Common myeloid progenitor, CD34-positive (primary cell): ENCODE measurements at regions not wholly inside any gene's neighbourhood (a gene's known extent, or its start where the extent isn't known, plus 50 kb on each side); places are given as distances from the start of the nearest gene placed in this dataset.

Source experiments
- CTCF ChIA-PET: fragments of 350-600 bp; sonication (Branson Sonifier 250); formaldehyde crosslinking; loops from one replicate; lab custom pipeline; 2021; ENCODE audit warnings: antibody characterized with exemption; lab: Charles Lee
- POLR2A ChIA-PET: fragments of 350-600 bp; sonication (Branson Sonifier 250); formaldehyde crosslinking; loops from one replicate; lab custom pipeline; 2021; ENCODE audit warnings: antibody characterized with exemption; lab: Charles Lee
- DNase-seq, 3 donors: peaks; one replicate each; pipeline versions ENCODE4 v3.0.0 to v3.0.0-alpha.2; 2013
- H3K27ac ChIP-seq, 2 experiments: 1 replicate in 1 of 2; 2 replicates in 1 of 2; pipeline ENCODE4 v1.7.0; 2013; ENCODE audit warnings: inconsistent platforms in 2 of 2, low read length in 2 of 2, mild to moderate bottlenecking in 2 of 2, low read depth in 1 of 2, moderate library complexity in 1 of 2; ENCODE audit not compliant: severe bottlenecking in 2 of 2, insufficient read depth in 1 of 2, poor library complexity in 1 of 2
- H3K27me3 ChIP-seq, 5 experiments: replicated peaks in 2 of 5; 1 replicate in 3 of 5; 2 replicates in 2 of 5; pipeline versions ENCODE4 v1.6.1 to v1.7.0; 2013; ENCODE audit warnings: low read length in 4 of 5, mild to moderate bottlenecking in 2 of 5, moderate library complexity in 2 of 5, inconsistent platforms in 1 of 5; ENCODE audit not compliant: insufficient read depth in 5 of 5, control insufficient read depth in 4 of 5
- H3K36me3 ChIP-seq, 4 experiments: 1 replicate in 2 of 4; 2 replicates in 2 of 4; pipeline versions ENCODE4 v1.6.1 to v1.7.0; 2013; ENCODE audit warnings: low read length in 3 of 4, control low read depth in 1 of 4, mild to moderate bottlenecking in 1 of 4; ENCODE audit not compliant: control insufficient read depth in 4 of 4, insufficient read depth in 4 of 4
- H3K4me1 ChIP-seq, 4 experiments: 1 replicate in 3 of 4; 2 replicates in 1 of 4; pipeline versions ENCODE4 v1.6.1 to v1.7.1; 2013; ENCODE audit warnings: low read length in 3 of 4, mild to moderate bottlenecking in 3 of 4, control low read depth in 1 of 4, inconsistent platforms in 1 of 4, moderate library complexity in 1 of 4; ENCODE audit not compliant: control insufficient read depth in 4 of 4, insufficient read depth in 4 of 4; ENCODE audit errors: control extremely low read depth in 1 of 4
- H3K4me3 ChIP-seq, 7 experiments: 1 replicate in 4 of 7; 2 replicates in 3 of 7; pipeline versions ENCODE4 v1.5.1 to v1.7.0; 2013; ENCODE audit warnings: mild to moderate bottlenecking in 7 of 7, low read length in 6 of 7, moderate library complexity in 6 of 7, inconsistent platforms in 2 of 7, low read depth in 2 of 7, control low read depth in 1 of 7; ENCODE audit not compliant: insufficient read depth in 4 of 7, control insufficient read depth in 1 of 7; ENCODE audit errors: extremely low read depth in 1 of 7
- H3K9me3 ChIP-seq, 5 experiments: 1 replicate in 4 of 5; 2 replicates in 1 of 5; pipeline versions ENCODE4 v1.6.1 to v1.7.1; 2013; ENCODE audit warnings: low read length in 4 of 5, mild to moderate bottlenecking in 2 of 5, inconsistent platforms in 1 of 5, low read depth in 1 of 5, moderate library complexity in 1 of 5; ENCODE audit not compliant: control insufficient read depth in 4 of 5, insufficient read depth in 2 of 5; ENCODE audit errors: control extremely low read depth in 1 of 5
- WGBS: methylation state at CpG from one replicate; pipeline ENCODE4 v1.1.5; 2013; ENCODE audit not compliant: insufficient coverage; 5-methylcytosine and 5-hydroxymethylcytosine counted together

DNA sequence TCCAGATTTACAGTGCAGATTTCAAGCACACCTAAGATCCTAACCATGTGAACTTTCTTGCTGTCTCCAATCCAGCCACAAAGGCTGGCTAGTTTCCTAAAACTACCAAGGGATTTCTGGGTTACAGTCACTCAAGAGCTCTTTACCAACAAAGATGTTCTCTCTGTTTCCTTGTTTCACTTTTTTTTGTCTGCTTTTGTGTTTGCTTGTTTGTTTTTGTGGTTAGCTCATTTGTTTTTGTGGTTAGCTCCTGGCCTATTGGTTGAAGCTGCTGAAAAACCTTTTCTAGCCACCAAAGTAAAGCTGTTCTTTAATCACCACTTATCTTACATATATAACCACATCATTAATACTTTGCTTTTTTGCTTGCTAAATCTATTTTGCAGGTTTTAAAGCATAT, 642.5 kb upstream of the GALNTL6 start:
- H3K4me1 ChIP-seq, result no peaks in the 10 kb centered on the region
- H3K4me3 ChIP-seq, result no peak overlapping the region
- no peaks in the 10 kb centered on the region for H3K36me3 ChIP-seq
- no peak overlapping the region for H3K27ac ChIP-seq
- ChIA-PET CTCF (no interaction called here), POLR2A (no interaction called here)
- no peak for DNase-seq
- H3K9me3 ChIP-seq, result peaks cover 2 to 23% (median 6%) of the 10 kb centered on the region in 5 experiments
- no peaks in the 10 kb centered on the region for H3K27me3 ChIP-seq

DNA sequence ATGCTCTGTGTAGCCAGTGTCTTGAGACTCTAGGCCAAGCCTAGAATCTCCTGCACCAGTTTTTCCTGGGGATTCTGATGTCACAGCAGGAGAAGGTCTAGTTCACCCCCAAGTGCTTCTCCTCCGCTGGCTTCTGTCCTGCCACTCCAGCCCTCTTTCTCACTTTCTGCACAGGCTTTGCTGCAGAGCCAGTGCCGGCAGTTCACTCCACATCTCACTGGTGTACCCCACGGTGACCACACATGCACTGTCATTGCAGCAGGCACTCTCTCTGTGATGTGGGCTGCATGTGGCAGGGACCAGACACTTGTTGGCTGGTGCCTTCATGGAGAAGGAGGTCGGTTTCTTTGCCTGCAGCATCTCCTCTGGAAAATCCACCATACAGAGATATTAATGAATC, 643.8 kb upstream of the GALNTL6 start:
- H3K36me3 ChIP-seq, result no peaks in the 10 kb centered on the region
- 88% methylated on average over 4 of the region's 4 CpGs for WGBS
- H3K4me1 ChIP-seq, result no peaks in the 10 kb centered on the region
- no peak overlapping the region for H3K4me3 ChIP-seq
- no peak for DNase-seq
- POLR2A ChIA-PET, result no interaction called here
- CTCF ChIA-PET, result no interaction called here
- no peaks in the 10 kb centered on the region for H3K27me3 ChIP-seq
- peaks cover 2 to 23% (median 6%) of the 10 kb centered on the region in 5 experiments for H3K9me3 ChIP-seq
- no peak overlapping the region for H3K27ac ChIP-seq

DNA sequence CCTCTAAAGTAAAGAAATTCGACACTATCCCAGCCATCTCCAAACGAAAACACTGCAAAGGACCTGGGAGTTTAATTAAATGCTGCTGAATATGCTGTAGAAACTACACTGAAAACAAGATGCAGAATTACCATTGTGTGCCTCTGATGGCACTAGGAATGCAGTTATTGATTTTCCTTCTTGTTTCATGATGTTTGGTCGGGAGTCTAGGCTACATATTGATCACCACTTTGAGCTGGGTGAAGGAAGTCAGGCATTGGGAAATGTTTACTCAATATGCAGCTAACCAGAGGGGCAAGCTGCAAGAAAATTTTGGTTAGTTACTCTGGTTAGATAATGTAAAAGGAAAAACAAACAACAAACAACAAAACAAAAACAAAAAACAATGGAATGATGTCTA, 650.7 kb upstream of the GALNTL6 start:
- 100% methylated on average over 1 of the region's 3 CpGs for WGBS
- CTCF ChIA-PET, result no interaction called here
- Histone ChIP-seq H3K27ac (no peak overlapping the region), H3K27me3 (no peaks in the 10 kb centered on the region), H3K36me3 (no peaks in the 10 kb centered on the region), H3K4me1 (peaks cover 0 to 2% (median 0%) of the 10 kb centered on the region in 4 experiments), H3K9me3 (peaks cover 0 to 6% (median under 1%) of the 10 kb centered on the region in 5 experiments), H3K4me3 (no peak overlapping the region)
- no peak for DNase-seq
- POLR2A ChIA-PET, result no interaction called here

DNA sequence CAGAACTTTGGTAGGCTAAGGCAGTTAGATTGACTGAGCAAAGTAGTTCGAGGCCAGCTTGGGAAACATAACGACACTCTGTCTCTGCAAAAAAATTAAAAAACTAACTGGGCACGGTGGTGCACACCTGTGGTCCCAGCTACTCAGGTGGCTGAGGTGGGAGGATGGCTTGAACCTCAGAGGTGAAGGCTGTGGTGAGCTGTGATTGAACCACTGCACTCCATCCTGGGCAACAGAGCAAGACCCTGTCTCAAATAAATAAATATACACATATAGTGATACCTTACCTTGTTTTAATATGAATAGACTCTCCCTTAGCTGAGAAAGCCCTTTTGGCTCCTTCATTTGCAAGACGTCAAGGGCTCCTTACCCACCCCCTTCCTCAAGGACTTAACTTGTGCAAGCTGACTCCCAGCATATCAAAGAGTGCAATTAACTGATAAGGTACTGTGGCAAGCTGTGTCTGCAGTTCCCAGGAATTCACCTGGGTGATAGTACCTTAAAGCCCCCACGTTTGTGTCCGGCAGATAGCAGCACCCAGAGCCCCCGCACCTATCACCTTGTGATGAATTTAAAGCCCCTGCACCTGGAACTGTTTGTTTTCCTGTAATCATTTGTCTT, 655.6 kb upstream of the GALNTL6 start:
- WGBS, result 93% methylated on average over 7 of the region's 7 CpGs
- H3K36me3 ChIP-seq, result no peaks in the 10 kb centered on the region
- POLR2A ChIA-PET, result no interaction called here
- DNase-seq, result no peak
- H3K4me3 ChIP-seq, result no peak overlapping the region
- H3K4me1 ChIP-seq, result peaks cover 0 to 2% (median 0%) of the 10 kb centered on the region in 4 experiments
- no peaks in the 10 kb centered on the region for H3K9me3 ChIP-seq
- CTCF ChIA-PET, result interaction anchor here (1.0 kb wide), 1 partner anchor 21 kb away, joined by 3 read pairs; no protein-coding TSS in a partner anchor
- H3K27me3 ChIP-seq, result no peaks in the 10 kb centered on the region
- H3K27ac ChIP-seq, result no peak overlapping the region

DNA sequence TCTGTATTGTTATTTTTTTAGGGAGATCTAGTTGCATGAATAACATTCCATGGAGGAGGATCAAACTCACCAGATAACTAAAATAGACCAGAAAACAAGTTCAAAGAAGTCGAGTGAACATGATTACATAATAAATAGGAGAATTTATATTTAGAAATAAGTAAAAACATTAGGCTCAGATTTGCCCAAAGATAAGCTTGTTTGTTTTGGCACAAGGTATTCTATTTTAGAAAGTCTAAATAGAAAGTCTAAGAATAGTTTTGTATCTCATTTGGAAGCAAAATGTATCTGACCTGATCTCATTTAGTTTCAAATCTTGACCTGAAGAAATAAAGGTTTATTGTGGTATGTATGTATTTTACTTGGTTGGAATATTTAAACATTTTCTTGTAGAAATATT, 670.6 kb upstream of the GALNTL6 start:
- no peak for DNase-seq
- H3K36me3 ChIP-seq, result no peaks in the 10 kb centered on the region
- H3K4me3 ChIP-seq, result no peak overlapping the region
- CTCF ChIA-PET, result no interaction called here
- H3K27me3 ChIP-seq, result no peaks in the 10 kb centered on the region
- no peaks in the 10 kb centered on the region for H3K4me1 ChIP-seq
- no peak overlapping the region for H3K27ac ChIP-seq
- WGBS, result no CpG with 5 or more reads among the region's 1 CpG
- no peaks in the 10 kb centered on the region for H3K9me3 ChIP-seq
- POLR2A ChIA-PET, result no interaction called here

DNA sequence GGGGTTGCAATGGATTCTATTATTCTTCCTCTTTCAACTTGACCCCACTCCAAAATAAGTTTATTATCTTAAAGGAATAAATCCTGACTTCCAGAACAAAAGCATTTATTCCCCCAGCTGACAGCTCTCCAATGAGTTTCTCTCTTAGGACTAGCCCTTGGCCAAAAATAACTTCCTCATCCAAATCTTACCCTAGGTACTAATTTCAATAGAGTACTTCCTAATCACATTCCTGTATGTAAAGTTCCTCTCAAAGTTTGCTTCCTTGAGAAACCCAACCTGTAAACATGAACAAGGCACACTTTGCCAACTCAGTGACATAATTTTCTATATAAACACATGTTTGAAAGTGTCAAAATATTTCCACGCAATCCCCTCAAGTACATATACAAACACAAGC, 671.2 kb upstream of the GALNTL6 start:
- DNase-seq, result no peak
- Histone ChIP-seq H3K9me3 (no peaks in the 10 kb centered on the region), H3K36me3 (no peaks in the 10 kb centered on the region), H3K27ac (no peak overlapping the region), H3K4me1 (no peaks in the 10 kb centered on the region), H3K27me3 (no peaks in the 10 kb centered on the region), H3K4me3 (no peak overlapping the region)
- CTCF ChIA-PET, result no interaction called here
- POLR2A ChIA-PET, result no interaction called here
- 100% methylated on average over 1 of the region's 1 CpG for WGBS

- Histone ChIP-seq H3K27me3 (no peaks in the 10 kb centered on the region), H3K4me1 (peaks cover 0 to 3% (median 0%) of the 10 kb centered on the region in 4 experiments), H3K36me3 (no peaks in the 10 kb centered on the region), H3K27ac (no peak overlapping the region), H3K9me3 (peaks cover 0 to 1% (median 0%) of the 10 kb centered on the region in 5 experiments), H3K4me3 (no peak overlapping the region)
- ChIA-PET POLR2A (no interaction called here), CTCF (no interaction called here)
- 100% methylated on average over 3 of the region's 3 CpGs for WGBS
- no peak for DNase-seq
These were observed 682.9 kb upstream of the GALNTL6 start for GRCh38 chr4:171130256-171130801.
